HG03432 (cell line): ENCODE measurements at regions not wholly inside any gene's neighbourhood (a gene's known extent, or its start where the extent isn't known, plus 50 kb on each side); places are given as distances from the start of the nearest gene placed in this dataset.
"Not testable (repeated sequence)": the region's sequence is repeated elsewhere in the genome, so short reads cannot be mapped to it uniquely, and the experiment has no call there.

Experiments used
- ATAC-seq: cut with Tn5 transposase; IDR thresholded peaks from one replicate; pipeline ENCODE4 v1.9.1; 2021; ENCODE audit warnings: mild to moderate bottlenecking, moderate library complexity; ENCODE audit not compliant: unreplicated experiment

GRCh38 chr2:224263571-224264043 lies 138.3 kb downstream of the FAM124B start:
- ATAC-seq: no peak

GRCh38 chr2:224261326-224261725 lies 140.6 kb downstream of the FAM124B start:
- no peak for ATAC-seq

GRCh38 chr2:224260372-224261020 lies 141.4 kb downstream of the FAM124B start:
- ATAC-seq: no peak

- ATAC-seq: no peak
Observed at GRCh38 chr2:224259831-224260230, 142.1 kb downstream of the FAM124B start.

GRCh38 chr2:224258059-224258458 lies 143.8 kb downstream of the FAM124B start:
- no peak for ATAC-seq

DNA sequence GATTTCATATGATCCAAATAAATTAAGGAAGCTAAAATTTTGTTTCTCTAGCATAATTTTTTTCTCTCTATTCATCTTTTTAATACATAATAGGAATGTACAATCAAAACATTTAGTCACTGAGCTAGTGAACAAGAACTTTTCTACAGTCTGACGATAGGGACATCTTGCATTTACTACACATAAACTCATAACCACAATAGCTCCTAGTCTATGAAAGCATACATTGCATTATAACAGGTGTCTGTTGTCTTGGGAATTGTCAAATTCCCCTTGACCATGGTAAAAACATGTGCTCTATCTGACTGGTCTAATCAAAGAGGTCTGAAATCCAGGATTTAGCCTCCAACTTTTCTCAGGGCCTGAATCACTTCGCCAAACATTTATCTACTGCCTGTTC lies 144.8 kb downstream of the FAM124B start:
- ATAC-seq: no peak

GRCh38 chr2:224253464-224253863 lies 148.4 kb downstream of the FAM124B start:
- ATAC-seq: no peak

DNA sequence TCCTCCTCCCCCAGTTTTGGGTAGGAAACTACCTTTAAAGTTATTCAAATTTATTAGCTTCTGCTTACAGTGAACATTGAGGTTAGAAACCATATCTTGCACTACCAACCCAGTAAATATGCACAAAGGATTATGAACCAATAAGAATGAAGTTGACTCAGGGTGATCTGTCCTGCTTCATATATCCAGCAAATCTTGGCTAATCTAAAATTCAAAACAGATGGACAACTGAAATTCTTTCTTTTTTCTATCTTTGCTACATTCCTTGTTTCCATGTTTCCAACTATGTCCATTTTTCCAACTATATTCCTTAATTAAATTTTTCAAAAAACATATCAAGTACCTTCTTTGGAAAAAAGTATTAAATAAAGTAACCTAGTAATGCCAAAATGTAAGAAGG lies 149.3 kb downstream of the FAM124B start:
- ATAC-seq: no peak

DNA sequence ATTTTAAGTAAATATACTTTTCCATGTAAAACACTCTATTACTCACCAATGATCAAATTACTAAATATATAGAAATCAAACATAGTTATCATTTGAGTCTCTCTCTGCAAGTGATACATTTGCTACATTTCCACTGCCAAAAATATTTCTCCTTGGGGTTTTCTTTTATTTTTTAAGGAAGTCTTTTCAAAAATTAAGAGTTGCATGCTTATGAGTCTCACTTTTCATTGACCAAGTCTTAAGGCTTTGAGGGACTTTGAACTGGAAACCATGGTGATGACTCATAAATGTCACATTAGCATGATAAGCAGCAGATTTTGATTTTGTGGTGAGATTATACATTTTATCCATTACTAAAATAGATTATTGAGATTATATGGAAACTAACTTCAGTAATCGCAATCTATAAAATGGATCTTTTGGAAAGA lies 152.9 kb downstream of the FAM124B start:
- ATAC-seq: no peak

DNA sequence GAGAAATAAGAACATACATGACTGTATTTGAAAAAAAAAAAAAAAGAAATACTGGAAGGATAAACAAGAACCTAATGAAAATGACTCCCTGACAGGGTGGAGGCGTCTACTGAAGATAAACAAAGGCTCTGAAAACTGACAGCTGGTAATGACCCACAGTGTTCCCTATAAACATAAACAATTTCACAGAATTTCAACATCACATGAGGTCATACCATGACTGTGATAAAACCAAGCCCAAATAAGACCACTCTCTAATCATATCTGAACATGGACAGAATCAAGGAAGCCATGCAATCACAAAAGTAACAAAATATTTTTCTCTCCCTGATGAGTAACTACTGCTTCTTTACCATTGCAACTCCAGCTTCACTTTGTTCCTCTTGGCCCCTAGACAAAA lies 159.3 kb downstream of the FAM124B start:
- ATAC-seq: no peak

- ATAC-seq: no peak
Observed at GRCh38 chr2:224241812-224242211, 160.1 kb downstream of the FAM124B start.

DNA sequence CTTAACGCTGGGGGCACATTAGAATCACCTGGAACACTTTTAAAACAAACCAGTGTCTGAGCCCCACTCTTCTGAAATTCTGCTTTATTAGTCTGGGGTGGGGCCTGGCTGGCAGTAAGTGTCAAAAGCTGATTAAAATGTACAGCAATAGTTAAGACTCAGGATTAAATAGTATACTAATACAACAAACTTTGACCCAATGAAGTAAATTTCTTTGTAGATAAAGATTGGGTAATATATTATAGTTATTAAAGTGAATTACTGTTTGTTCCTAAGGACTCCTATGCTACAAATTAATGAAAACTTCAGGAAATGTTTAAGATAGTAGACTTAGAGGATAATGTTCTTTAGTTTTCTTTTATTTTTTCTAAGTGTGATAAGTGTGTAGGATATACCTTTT lies 160.9 kb downstream of the FAM124B start:
- no peak for ATAC-seq

- no peak for ATAC-seq
Observed at GRCh38 chr2:224223851-224224555, 177.9 kb downstream of the FAM124B start.

GRCh38 chr2:224222974-224223373 lies 178.9 kb downstream of the FAM124B start:
- ATAC-seq: no peak

DNA sequence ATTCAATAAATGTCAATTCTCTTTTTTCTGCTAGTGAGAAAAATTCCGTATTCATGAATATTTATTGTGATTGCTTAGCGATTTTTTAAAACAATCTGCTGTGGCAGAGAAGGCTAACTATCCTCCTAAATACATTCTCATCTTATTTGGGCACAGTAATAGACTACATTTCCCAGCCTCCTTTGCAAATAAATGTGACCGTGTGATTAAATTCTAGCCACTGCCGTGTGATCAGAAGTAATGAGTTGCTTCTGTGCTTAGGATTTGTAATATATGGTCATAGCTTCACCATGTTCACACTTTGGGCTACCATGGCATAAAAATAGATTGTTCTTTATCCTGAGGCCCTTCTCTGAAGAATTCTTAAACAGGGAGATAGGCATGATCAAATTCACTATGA lies 179.6 kb downstream of the FAM124B start:
- ATAC-seq: no peak

GRCh38 chr2:224221455-224221913 lies 180.4 kb downstream of the FAM124B start:
- no peak for ATAC-seq

GRCh38 chr2:224220586-224221255 lies 181.2 kb downstream of the FAM124B start:
- ATAC-seq: no peak

- ATAC-seq: no peak
Observed at GRCh38 chr2:224219781-224220180, 180.7 kb upstream of the SERPINE2 start.

- ATAC-seq: no peak
Observed at GRCh38 chr2:224217962-224218347, 178.9 kb upstream of the SERPINE2 start.

DNA sequence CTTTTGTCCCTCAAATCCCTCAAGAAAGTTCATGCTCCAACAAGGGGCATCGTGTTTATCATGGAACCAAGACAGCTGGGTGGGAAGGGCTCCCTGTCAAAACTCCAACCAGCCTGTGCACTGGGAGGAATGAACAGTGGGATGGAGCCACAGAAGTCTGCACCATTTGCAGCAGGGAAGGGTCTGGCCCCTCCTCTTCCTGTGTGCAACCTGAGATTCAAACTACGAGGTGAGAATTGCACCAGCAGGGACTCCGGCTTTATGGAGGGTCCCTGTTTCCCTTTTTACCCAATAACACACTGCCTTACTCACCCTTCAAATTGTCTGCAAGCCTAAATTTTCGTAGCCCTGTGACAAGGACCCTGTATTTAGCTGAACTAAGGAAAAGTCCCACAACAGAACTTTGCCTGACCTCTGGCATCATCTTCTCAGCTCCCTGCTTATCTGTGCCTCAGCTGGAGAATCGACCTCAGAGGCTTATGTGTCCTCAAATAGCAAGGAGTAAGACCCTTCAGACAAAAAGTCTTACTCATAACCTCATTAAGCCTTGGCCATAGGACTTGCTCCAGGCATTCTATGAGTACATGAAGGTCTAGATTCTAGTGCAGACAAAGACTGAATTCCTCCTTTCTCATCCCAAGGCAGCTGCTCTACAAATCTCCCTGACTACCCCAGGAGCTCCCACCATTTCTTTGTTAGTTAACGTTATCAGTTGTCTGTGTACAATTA lies 178.3 kb upstream of the SERPINE2 start:
- ATAC-seq: no peak

- ATAC-seq: not testable (repeated sequence)
Observed at GRCh38 chr2:224215611-224216010, 176.5 kb upstream of the SERPINE2 start.
